ENCODE measurements at regions not wholly inside any gene's neighbourhood (a gene's known extent, or its start where the extent isn't known, plus 50 kb on each side); places are given as distances from the start of the nearest gene placed in this dataset.

- DNase-seq = no peak
Measured at GRCh38 chr3:144142151-144142840, 170.7 kb downstream of the DIPK2A start.

DNA sequence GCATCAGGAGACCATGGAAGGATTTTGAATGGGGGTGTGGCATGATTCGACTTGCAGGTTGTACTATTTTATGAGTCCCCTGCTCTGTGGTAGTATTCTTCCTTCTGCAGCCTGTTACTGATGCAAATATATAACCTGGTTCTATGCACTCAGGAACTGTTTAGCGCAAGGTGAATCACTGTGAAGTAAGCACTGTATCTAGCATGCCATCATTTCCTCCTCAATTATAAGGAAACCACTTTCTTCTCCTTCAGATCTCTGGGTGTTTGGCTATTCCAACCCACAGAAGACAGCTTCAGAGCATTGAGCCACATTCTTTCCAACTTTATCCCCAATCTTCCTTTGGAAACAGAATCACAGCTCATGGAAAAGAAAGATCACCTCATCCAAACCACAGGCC, 176.7 kb downstream of the DIPK2A start:
- no peak for DNase-seq

DNA sequence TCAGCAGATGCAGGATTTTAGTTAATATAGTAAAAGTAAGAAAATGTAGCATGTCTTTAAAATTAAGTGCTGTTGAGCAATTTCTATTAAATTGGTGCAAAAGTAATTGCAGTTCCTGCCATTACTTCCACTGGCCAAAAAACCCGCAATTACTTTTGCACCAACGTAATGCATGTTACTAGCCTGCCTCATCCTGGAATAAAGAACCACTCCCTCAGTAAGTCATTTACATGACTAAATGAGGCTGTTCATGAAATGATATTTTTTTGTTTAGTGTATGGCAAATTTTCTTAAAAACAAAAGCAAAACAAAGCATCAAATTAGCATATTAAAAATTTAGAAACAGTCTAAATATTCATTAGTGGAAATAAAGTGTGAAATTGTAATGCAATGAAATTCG, 180.4 kb downstream of the DIPK2A start:
- no peak for DNase-seq

GRCh38 chr3:144160627-144161026, 189.0 kb downstream of the DIPK2A start:
- DNase-seq = no peak

GRCh38 chr3:144162042-144162441, 190.4 kb downstream of the DIPK2A start:
- no peak for DNase-seq

- no peak for DNase-seq
Measured at GRCh38 chr3:144164352-144164751, 192.7 kb downstream of the DIPK2A start.

- DNase-seq = no peak
Measured at GRCh38 chr3:144165482-144165881, 193.9 kb downstream of the DIPK2A start.

DNA sequence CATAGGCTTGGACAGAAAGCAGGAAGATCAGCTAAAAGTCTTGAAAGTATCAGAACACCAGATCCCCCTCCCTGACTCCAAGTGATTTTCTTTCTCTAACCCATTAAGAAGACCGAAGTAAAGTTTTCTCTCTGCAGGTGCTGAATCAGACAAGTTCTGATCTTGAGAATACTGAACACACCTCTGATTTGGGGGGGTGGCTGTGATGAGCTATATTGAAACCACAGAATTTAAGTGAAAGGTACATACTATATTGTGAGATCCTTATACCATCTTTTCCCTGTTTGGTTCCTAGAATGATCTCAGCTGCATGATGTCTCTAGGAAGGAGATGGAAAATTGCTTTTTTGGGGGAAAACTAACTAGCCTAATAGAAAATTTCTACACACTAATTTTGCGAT, 196.0 kb downstream of the DIPK2A start:
- no peak for DNase-seq

DNA sequence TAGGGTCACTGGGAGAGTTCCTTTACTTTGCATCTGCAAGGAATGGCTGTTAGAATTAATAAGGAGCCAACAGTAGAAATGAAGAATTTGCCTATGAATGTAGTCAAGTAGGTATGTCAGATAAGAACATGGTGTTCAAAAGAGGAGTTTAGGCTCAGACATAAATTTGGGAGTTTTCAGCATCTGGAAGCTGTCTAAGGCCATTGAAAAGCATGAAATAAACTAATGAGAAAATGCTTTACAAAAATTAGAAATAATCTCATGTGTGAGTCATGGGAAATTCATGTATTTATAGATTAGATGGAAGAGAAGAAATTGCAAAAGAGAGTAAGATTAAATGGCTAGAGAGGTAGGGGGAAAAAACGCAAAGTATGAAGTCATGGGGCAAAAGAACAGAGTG, 201.9 kb downstream of the DIPK2A start:
- DNase-seq = no peak

GRCh38 chr3:144175644-144176425, 204.2 kb downstream of the DIPK2A start:
- no peak for DNase-seq

GRCh38 chr3:144177649-144178048, 206.0 kb downstream of the DIPK2A start:
- DNase-seq = no peak

DNA sequence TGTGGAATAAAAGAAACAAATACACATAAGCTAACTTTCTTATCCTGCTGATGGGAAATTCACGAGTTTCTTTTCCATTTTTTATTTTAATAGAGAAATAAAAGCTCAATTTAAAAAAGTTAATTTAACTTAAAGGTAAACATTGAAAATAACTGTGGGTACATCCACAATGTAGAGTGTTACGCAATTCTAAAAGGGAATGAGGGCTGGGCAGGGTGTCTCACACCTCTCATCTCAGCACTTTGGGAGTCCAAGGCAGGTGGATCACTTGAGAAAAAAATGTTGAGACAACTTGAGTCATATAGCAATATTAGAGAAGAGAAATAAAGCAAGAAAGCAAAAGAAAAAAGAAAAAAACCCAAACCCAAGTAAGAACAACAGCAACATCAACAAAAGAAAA, 207.0 kb downstream of the DIPK2A start:
- no peak for DNase-seq

DNA sequence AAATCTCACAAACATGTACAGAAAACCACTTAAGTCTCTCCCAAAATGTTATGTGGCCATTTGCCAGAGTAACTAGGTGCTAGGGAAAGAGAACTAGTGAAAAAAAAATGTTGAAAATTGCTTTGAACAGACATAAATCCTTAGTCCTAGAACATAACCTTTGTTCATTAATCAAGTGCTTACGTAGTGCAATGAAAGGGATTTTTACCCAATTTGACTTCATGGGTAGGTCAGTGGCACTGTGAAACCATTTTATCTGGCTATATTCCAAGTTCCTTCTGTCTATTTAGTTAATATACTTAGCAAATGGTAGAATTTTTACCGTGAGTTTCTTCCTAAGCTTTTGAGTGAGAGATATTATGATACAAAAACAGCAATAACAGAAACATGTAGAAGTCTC, 209.4 kb downstream of the DIPK2A start:
- DNase-seq = no peak

GRCh38 chr3:144182501-144182900, 210.9 kb downstream of the DIPK2A start:
- DNase-seq = no peak

- no peak for DNase-seq
Measured at GRCh38 chr3:144185276-144185675, 213.7 kb downstream of the DIPK2A start.

DNA sequence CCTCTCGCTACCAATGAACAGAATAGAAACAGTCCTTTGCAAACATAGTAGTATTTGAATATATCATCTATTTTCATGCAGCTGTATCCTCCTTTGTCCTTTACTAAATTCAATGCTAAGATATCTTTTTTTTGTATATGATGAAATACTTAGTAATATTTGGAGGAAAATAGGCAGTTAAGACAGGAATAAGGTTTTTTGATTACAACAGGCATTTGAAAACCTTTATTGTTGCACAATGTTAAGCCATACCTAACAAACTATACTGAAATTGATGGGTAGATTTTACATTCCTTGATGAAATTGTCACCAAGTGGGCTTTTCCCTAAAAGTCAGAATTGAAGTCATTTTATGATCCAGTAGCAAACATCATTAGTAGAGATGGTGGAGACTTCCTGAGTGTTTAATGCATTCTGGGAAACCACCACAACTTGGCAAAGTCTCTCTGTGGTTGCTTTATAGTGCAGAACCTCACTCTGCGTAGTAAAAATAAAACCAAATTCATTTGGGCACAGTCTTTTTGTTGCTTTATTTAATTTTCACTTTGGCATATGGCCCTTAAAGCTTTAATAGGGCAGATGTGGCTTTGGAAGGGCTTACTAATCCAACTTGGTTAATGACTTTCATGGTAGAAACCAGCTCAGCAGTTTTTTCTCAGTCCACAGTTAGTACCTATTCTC, 216.0 kb downstream of the DIPK2A start:
- DNase-seq = no peak

- DNase-seq = no peak
Measured at GRCh38 chr3:144189044-144189443, 217.4 kb downstream of the DIPK2A start.

DNA sequence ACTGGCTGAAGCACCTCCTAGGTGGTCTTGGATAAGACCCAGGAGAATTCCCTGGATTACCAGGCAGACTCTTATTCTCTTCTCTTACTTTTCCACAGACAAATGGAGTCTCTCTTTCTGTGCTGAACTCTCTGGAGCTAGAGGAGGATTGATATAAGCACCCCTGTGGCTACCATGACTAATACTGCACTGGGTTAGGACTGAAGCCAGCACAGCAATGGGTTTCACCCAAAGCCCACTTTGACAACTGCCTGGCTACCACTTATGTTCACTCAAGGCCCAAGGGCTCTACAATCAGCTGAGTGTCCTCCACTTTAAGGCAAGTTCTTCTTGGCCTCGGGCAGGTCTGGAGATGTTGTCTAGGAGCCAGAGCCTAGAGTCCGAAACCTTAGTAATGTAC, 225.5 kb downstream of the DIPK2A start:
- DNase-seq = no peak

- DNase-seq = no peak
Measured at GRCh38 chr3:144197582-144197981, 226.0 kb downstream of the DIPK2A start.

DNA sequence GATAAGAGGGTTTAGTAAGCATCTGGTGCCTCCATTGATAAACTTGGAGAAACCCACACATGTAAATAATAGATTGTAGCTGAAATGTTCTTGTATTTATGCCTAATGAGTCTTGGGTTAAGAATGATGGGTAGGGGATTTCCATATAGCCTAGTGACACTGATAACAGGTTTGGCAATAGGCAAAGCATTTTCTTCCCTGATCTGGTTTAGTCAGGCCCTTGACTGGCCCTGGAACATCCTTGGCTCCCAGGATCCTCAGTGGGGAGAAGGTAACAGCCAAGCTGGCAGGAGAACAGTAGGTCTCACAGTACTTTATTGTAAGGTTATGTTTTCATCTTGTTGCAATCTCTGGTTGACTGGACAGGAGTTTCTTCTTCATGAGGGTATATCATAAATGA, 228.4 kb downstream of the DIPK2A start:
- no peak for DNase-seq

- DNase-seq = no peak
Measured at GRCh38 chr3:144200466-144200865, 228.8 kb downstream of the DIPK2A start.

- peak; percentile 49 for DNase-seq
Measured at GRCh38 chr3:144221761-144222160, 250.1 kb downstream of the DIPK2A start.

- DNase-seq = no peak
Measured at GRCh38 chr3:144229330-144229729, 257.7 kb downstream of the DIPK2A start.
